ENCODE measurements at regions not wholly inside any gene's neighbourhood (a gene's known extent, or its start where the extent isn't known, plus 50 kb on each side); places are given as distances from the start of the nearest gene placed in this dataset.
A peak's percentile ranks its signal among the peaks of the same experiment; 100 is the strongest.

DNA sequence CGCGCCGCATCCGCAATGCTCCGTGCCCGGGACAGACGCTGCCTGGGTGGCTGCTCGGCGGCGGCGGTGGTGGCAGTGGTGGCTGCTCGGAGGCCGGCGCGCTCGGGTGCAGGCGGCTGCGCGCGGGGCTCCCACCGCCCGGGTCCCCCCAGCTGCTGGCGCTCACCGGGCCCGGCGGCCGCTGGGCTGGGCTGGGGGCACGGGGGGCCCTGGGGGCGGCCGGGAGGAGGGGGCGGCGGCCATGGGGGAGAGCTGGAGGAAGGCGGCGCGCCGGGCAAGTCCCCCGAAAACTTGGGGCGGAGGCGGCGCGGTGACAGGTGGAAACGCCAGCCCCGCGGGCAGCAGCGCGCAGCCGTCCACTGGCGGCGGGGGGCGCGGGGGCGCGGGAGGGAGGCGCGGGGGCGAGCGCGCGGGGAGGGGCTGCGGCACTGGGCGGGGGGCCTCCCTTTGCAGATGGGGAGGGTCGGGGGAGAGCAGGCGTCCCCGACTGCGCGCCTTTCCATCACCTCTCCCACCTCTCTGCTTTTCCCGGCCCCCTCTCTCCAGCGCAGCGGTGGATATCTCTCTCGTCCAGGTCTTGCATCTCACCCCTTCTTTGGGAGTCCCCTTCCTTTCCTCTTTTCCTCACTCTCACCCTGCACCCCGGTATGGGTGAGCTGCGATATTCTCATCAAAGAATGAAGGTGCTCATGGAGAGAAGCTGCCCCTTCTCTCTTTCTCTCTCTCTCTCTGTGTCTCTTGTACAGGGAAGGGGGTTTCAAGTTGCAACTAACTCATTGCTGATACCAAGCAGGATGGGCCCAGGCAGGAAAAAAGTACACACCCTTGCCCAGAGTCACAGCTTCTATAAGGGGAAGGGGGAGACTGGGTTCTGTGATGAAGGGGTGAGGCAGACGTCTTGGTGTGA is 83.7 kb upstream of the DHRSX start:
- Histone ChIP-seq H3K4me3 (no peak overlapping the region), H3K27me3 (peaks cover 28 to 57% of the 10 kb centered on the region in 2 donors), H3K9me3 (no peaks in the 10 kb centered on the region), H3K4me1 (peaks cover 0 to 4% of the 10 kb centered on the region in 2 donors), H3K27ac (no peak overlapping the region), H3K36me3 (no peaks in the 10 kb centered on the region)
- DNase-seq (no peak), ATAC-seq (no peak)
- intact Hi-C loops (cut with DNase I) = no loop called here
- no peak for TF ChIP-seq CTCF (IDR thresholded peaks at IDR 0.05)

GRCh38 chrX:2583194-2584162 is 82.7 kb upstream of the DHRSX start:
- no peaks in the 10 kb centered on the region for H3K9me3 ChIP-seq
- no peak overlapping the region for H3K4me3 ChIP-seq
- intact Hi-C loops (cut with DNase I) = no loop called here
- DNase-seq = no peak
- ATAC-seq = no peak
- peaks cover 0 to 4% of the 10 kb centered on the region in 2 donors for H3K4me1 ChIP-seq
- H3K27ac ChIP-seq = no peak overlapping the region
- no peak for TF ChIP-seq CTCF (IDR thresholded peaks at IDR 0.05)
- H3K27me3 ChIP-seq = peaks cover 28 to 57% of the 10 kb centered on the region in 2 donors
- H3K36me3 ChIP-seq = no peaks in the 10 kb centered on the region

- peaks cover 0 to 4% of the 10 kb centered on the region in 2 donors for H3K4me1 ChIP-seq
- no peaks in the 10 kb centered on the region for H3K36me3 ChIP-seq
- no peak overlapping the region for H3K27ac ChIP-seq
- H3K4me3 ChIP-seq = no peak overlapping the region
- TF ChIP-seq CTCF (IDR thresholded peaks at IDR 0.05) = no peak
- no peak for DNase-seq
- H3K9me3 ChIP-seq = no peaks in the 10 kb centered on the region
- intact Hi-C loops (cut with DNase I) = no loop called here
- ATAC-seq = no peak
- H3K27me3 ChIP-seq = peaks cover 28 to 57% of the 10 kb centered on the region in 2 donors
Measured at GRCh38 chrX:2582667-2583066, 81.9 kb upstream of the DHRSX start.

DNA sequence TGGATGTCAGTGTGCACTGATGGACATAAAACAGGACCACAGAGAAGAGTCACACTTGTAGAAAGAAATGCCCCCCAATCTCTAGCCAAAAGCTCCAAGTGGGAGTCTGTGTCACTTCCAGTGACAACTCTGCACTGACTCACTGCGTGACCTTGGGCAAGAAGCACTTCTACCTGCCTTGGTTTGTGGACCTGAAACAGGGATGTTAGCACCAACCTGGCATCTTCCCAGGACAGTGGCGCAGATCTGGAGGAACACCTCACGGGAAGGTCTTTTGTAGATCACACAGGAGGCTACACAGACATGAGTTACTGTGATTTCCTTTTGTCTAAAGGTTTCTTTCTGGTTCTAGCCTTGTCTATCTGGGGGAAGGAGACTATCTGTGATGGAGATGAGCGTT is 80.5 kb upstream of the DHRSX start:
- intact Hi-C loops (cut with DNase I) = no loop called here
- Histone ChIP-seq H3K27ac (no peak overlapping the region), H3K36me3 (no peaks in the 10 kb centered on the region), H3K27me3 (peaks cover 28 to 57% of the 10 kb centered on the region in 2 donors), H3K4me3 (no peak overlapping the region), H3K4me1 (peaks cover 0 to 4% of the 10 kb centered on the region in 2 donors), H3K9me3 (no peaks in the 10 kb centered on the region)
- ATAC-seq (no peak), DNase-seq (no peak)
- no peak for TF ChIP-seq CTCF (IDR thresholded peaks at IDR 0.05)

- Histone ChIP-seq H3K27me3 (peaks cover 18 to 35% of the 10 kb centered on the region in 2 donors), H3K36me3 (no peaks in the 10 kb centered on the region), H3K4me3 (no peak overlapping the region), H3K4me1 (peaks cover 0 to 4% of the 10 kb centered on the region in 2 donors), H3K27ac (no peak overlapping the region), H3K9me3 (no peaks in the 10 kb centered on the region)
- no peak for TF ChIP-seq CTCF (IDR thresholded peaks at IDR 0.05)
- DNase-seq = peak in 1 of 4 donors; percentile 13
- intact Hi-C loops (cut with DNase I) = no loop called here
- ATAC-seq = no peak
Measured at GRCh38 chrX:2578864-2579263, 78.1 kb upstream of the DHRSX start.

Measured in left lung (tissue), 4 donors.